H9 (cell line): ENCODE measurements at regions not wholly inside any gene's neighbourhood (a gene's known extent, or its start where the extent isn't known, plus 50 kb on each side); places are given as distances from the start of the nearest gene placed in this dataset.

Experiments used
- DNase-seq: peaks from one replicate; pipeline ENCODE4 v3.0.0-alpha.2; 2017
- H2AFZ ChIP-seq: one replicate; pipeline ENCODE4 v1.6.1; 2013; ENCODE audit warnings: mild to moderate bottlenecking, low read length, control low read depth, moderate library complexity
- H2AK5ac ChIP-seq: 2 replicates; pipeline ENCODE4 v1.6.1; 2013; ENCODE audit warnings: low read length, control low read depth, mixed read lengths; ENCODE audit not compliant: insufficient read length
- H2BK120ac ChIP-seq: one replicate; pipeline ENCODE4 v1.6.1; 2013; ENCODE audit warnings: low read depth, mild to moderate bottlenecking, low read length, control low read depth, inconsistent platforms; ENCODE audit not compliant: poor library complexity, severe bottlenecking
- H2BK12ac ChIP-seq: 2 replicates; pipeline ENCODE4 v1.6.1; 2013; ENCODE audit warnings: low read length, control low read depth, mixed read lengths, low read depth; ENCODE audit not compliant: insufficient read length
- H2BK15ac ChIP-seq: 2 replicates; pipeline ENCODE4 v1.6.1; 2013; ENCODE audit warnings: low read depth, low read length, control low read depth
- H2BK20ac ChIP-seq: one replicate; pipeline ENCODE4 v1.6.1; 2013; ENCODE audit warnings: low read depth, mild to moderate bottlenecking, low read length, control low read depth, inconsistent platforms; ENCODE audit not compliant: poor library complexity, severe bottlenecking
- H2BK5ac ChIP-seq: 2 replicates; pipeline ENCODE4 v1.6.1; 2013; ENCODE audit warnings: low read length, control low read depth, mixed read lengths; ENCODE audit not compliant: insufficient read length
- H3K14ac ChIP-seq: 2 replicates; pipeline ENCODE4 v1.6.1; 2013; ENCODE audit warnings: low read length, control low read depth; ENCODE audit not compliant: insufficient read depth
- H3K18ac ChIP-seq: 2 replicates; pipeline ENCODE4 v1.6.1; 2013; ENCODE audit warnings: low read depth, mild to moderate bottlenecking, mixed read lengths, low read length, control low read depth; ENCODE audit not compliant: insufficient read length
- H3K23ac ChIP-seq: 2 replicates; pipeline ENCODE4 v1.6.1; 2013; ENCODE audit warnings: low read length, control low read depth, mixed read lengths, low read depth; ENCODE audit not compliant: insufficient read length
- H3K23me2 ChIP-seq: 2 replicates; pipeline ENCODE4 v1.6.1; 2013; ENCODE audit warnings: low read depth, mild to moderate bottlenecking, mixed read lengths, low read length, control low read depth; ENCODE audit not compliant: insufficient read length, poor library complexity, severe bottlenecking
- H3K27ac ChIP-seq: 2 replicates; pipeline ENCODE4 v1.5.1; 2013; ENCODE audit warnings: low read length, control low read depth, mixed read lengths, low read depth; ENCODE audit not compliant: insufficient read length
- H3K27me3 ChIP-seq: 2 replicates; pipeline ENCODE4 v1.6.1; 2013; ENCODE audit warnings: low read length, control low read depth, inconsistent platforms; ENCODE audit not compliant: insufficient read depth
- H3K4ac ChIP-seq: 2 replicates; pipeline ENCODE4 v1.6.1; 2013; ENCODE audit warnings: low read depth, mild to moderate bottlenecking, control low read depth, inconsistent platforms, low read length, moderate library complexity
- H3K4me1 ChIP-seq: 2 replicates; pipeline ENCODE4 v1.6.1; 2013; ENCODE audit warnings: low read length, control low read depth, inconsistent platforms; ENCODE audit not compliant: insufficient read depth
- H3K4me2 ChIP-seq: 2 replicates; pipeline ENCODE4 v1.6.1; 2013; ENCODE audit warnings: low read length, control low read depth, mixed read lengths; ENCODE audit not compliant: insufficient read length, insufficient read depth
- H3K56ac ChIP-seq: 2 replicates; pipeline ENCODE4 v1.6.1; 2013; ENCODE audit warnings: low read depth, mild to moderate bottlenecking, mixed read lengths, low read length, control low read depth; ENCODE audit not compliant: insufficient read length
- H3K79me1 ChIP-seq: 2 replicates; pipeline ENCODE4 v1.6.1; 2013; ENCODE audit warnings: low read depth, mild to moderate bottlenecking, moderate library complexity, low read length, control low read depth, inconsistent platforms; ENCODE audit not compliant: insufficient read depth, poor library complexity, severe bottlenecking
- H3K79me2 ChIP-seq: 2 replicates; pipeline ENCODE4 v1.6.1; 2013; ENCODE audit warnings: low read length, control low read depth, inconsistent platforms; ENCODE audit not compliant: insufficient read depth
- H3K9ac ChIP-seq: 2 replicates; pipeline ENCODE4 v1.6.1; 2013; ENCODE audit warnings: low read length, control low read depth, mixed read lengths; ENCODE audit not compliant: insufficient read length; ENCODE audit errors: extremely low read depth
- H3K9me3 ChIP-seq: one replicate; pipeline ENCODE4 v1.6.1; 2013; ENCODE audit warnings: low read depth, low read length, inconsistent platforms; ENCODE audit not compliant: control insufficient read depth
- H3T11ph ChIP-seq: one replicate; pipeline ENCODE4 v1.6.1; 2013; ENCODE audit warnings: mild to moderate bottlenecking, low read length, control low read depth, inconsistent platforms
- H4K20me1 ChIP-seq: one replicate; pipeline ENCODE4 v1.6.1; 2013; ENCODE audit not compliant: control insufficient read depth, insufficient read length, insufficient read depth
- H4K5ac ChIP-seq: 2 replicates; pipeline ENCODE4 v1.6.1; 2013; ENCODE audit warnings: low read depth, mild to moderate bottlenecking, mixed read lengths, low read length, control low read depth; ENCODE audit not compliant: insufficient read length
- H4K8ac ChIP-seq: replicated peaks from 2 replicates; pipeline ENCODE4 v1.6.1; 2013; ENCODE audit warnings: low read length, control low read depth, mixed read lengths, low read depth; ENCODE audit not compliant: insufficient read length
- H4K91ac ChIP-seq: 2 replicates; pipeline ENCODE4 v1.6.1; 2013; ENCODE audit warnings: low read depth, mild to moderate bottlenecking, moderate library complexity, mixed read lengths, low read length, control low read depth; ENCODE audit not compliant: insufficient read length
- H3K27ac Mint-ChIP-seq, 3 experiments: 2 replicates in 2 of 3; 3 replicates in 1 of 3; pipeline ENCODE4 v1.8.0; 2020 to 2021; ENCODE audit warnings: mixed read lengths in 3 of 3, mild to moderate bottlenecking in 1 of 3, moderate library complexity in 1 of 3
- H3K27me3 Mint-ChIP-seq: 2 replicates; pipeline ENCODE4 v1.8.0; 2021; ENCODE audit warnings: low read depth, mild to moderate bottlenecking, moderate library complexity, mixed read lengths
- H3K36me3 Mint-ChIP-seq, 3 experiments: 2 replicates in 2 of 3; 3 replicates in 1 of 3; pipeline ENCODE4 v1.8.0; 2020 to 2021; ENCODE audit warnings: low read depth in 3 of 3, mixed read lengths in 3 of 3; ENCODE audit not compliant: insufficient read depth in 1 of 3
- H3K4me1 Mint-ChIP-seq, 2 experiments: 2 replicates each; pipeline ENCODE4 v1.8.0; 2020; ENCODE audit warnings: mixed read lengths in 2 of 2
- H3K4me3 Mint-ChIP-seq, 2 experiments: 2 replicates in 1 of 2; 3 replicates in 1 of 2; pipeline ENCODE4 v1.8.0; 2020 to 2021; ENCODE audit warnings: mild to moderate bottlenecking in 2 of 2, mixed read lengths in 2 of 2, moderate library complexity in 1 of 2
- H3K9me3 Mint-ChIP-seq, 2 experiments: 2 replicates in 1 of 2; 3 replicates in 1 of 2; pipeline ENCODE4 v1.8.0; 2020; ENCODE audit warnings: mild to moderate bottlenecking in 2 of 2, mixed read lengths in 2 of 2, moderate library complexity in 1 of 2
- WGBS: extraction: QIAGEN DNeasy Blood & Tissue Kit; methylation state at CpG from one replicate; pipeline ENCODE4 v1.1.7; 2013; ENCODE audit warnings: missing lambda C conversion rate, low lambda C conversion rate, mixed read lengths; ENCODE audit not compliant: insufficient read length; ENCODE audit errors: extremely low coverage; 5-methylcytosine and 5-hydroxymethylcytosine counted together
- TF ChIP-seq, protein P1 (sequence below): fragments of 200-600 bp; sonication (generic); conservative IDR thresholded peaks from 3 replicates; pipeline ENCODE4 v1.8.0; 2021; ENCODE audit warnings: antibody characterized with exemption, mild to moderate bottlenecking

GRCh38 chr11:10922892-10923291, 65.0 kb upstream of the ZBED5 start:
- Histone ChIP-seq H2BK15ac (no peak overlapping the region), H2BK5ac (no peak overlapping the region), H4K5ac (no peak overlapping the region), H3K4me2 (no peak overlapping the region), H3T11ph (no peak overlapping the region), H3K14ac (no peak overlapping the region), H4K8ac (no peak overlapping the region), H2AK5ac (no peak overlapping the region), H3K9me3 (no peaks in the 10 kb centered on the region), H3K79me2 (no peaks in the 10 kb centered on the region), H3K18ac (no peak overlapping the region), H4K91ac (no peak overlapping the region), H2AFZ (no peak overlapping the region), H3K56ac (no peak overlapping the region), H3K79me1 (no peaks in the 10 kb centered on the region), H3K4me1 (peaks cover 3% of the 10 kb centered on the region), H2BK20ac (no peak overlapping the region), H3K23me2 (no peaks in the 10 kb centered on the region), H3K27ac (no peak overlapping the region), H2BK120ac (no peak overlapping the region), H3K27me3 (no peaks in the 10 kb centered on the region), H3K4ac (no peak overlapping the region), H3K9ac (no peak overlapping the region), H2BK12ac (no peak overlapping the region), H3K23ac (no peak overlapping the region), H4K20me1 (no peaks in the 10 kb centered on the region)
- Mint-ChIP-seq H3K9me3 (peaks cover 3 to 10% of the 10 kb centered on the region in 2 experiments), H3K4me3 (no peak overlapping the region), H3K27me3 (no peaks in the 10 kb centered on the region), H3K27ac (no peak overlapping the region), H3K36me3 (peaks cover 0 to 9% (median 2%) of the 10 kb centered on the region in 3 experiments; a peak in 2 of 7 replicates), H3K4me1 (peaks cover 8 to 9% of the 10 kb centered on the region in 2 experiments; a peak in 3 of 4 replicates)
- DNase-seq = no peak
- no CpG with 5 or more reads among the region's 1 CpG for WGBS
- TF ChIP-seq, protein P1, sequence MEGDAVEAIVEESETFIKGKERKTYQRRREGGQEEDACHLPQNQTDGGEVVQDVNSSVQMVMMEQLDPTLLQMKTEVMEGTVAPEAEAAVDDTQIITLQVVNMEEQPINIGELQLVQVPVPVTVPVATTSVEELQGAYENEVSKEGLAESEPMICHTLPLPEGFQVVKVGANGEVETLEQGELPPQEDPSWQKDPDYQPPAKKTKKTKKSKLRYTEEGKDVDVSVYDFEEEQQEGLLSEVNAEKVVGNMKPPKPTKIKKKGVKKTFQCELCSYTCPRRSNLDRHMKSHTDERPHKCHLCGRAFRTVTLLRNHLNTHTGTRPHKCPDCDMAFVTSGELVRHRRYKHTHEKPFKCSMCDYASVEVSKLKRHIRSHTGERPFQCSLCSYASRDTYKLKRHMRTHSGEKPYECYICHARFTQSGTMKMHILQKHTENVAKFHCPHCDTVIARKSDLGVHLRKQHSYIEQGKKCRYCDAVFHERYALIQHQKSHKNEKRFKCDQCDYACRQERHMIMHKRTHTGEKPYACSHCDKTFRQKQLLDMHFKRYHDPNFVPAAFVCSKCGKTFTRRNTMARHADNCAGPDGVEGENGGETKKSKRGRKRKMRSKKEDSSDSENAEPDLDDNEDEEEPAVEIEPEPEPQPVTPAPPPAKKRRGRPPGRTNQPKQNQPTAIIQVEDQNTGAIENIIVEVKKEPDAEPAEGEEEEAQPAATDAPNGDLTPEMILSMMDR = no peak
